ENCODE measurements at regions not wholly inside any gene's neighbourhood (a gene's known extent, or its start where the extent isn't known, plus 50 kb on each side); places are given as distances from the start of the nearest gene placed in this dataset.

DNA sequence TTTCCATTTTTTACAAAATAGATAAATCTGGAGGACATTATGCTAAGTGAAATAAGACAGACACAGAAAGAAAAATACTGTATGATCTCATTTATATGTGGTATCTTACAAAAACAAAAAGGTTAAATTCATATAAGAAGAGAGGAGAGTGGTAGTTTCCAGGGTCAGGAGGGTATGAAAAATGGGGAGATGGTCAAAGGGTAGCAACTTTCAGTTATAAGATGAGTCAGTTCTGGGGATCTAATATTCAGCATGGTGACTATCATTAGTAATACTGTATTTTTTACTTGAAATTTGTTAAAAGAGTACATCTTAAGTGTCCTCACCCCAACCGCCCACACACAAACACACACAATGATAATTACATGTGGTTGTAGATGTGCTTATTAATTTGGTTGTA is 1250.1 kb downstream of the SORCS1 start:
- TF ChIP-seq CEBPB (IDR thresholded peaks at IDR 0.05; ENCODE audit: low read depth, low read length) (no peak), POLR2A (IDR thresholded peaks at IDR 0.05; ENCODE audit: low read depth, low read length) (no peak), CHD1 (IDR thresholded peaks at IDR 0.05; ENCODE audit: low read depth, low read length) (no peak), MAFK (IDR thresholded peaks at IDR 0.05; ENCODE audit: low read depth, low read length) (no peak), SMC3 (IDR thresholded peaks at IDR 0.05; ENCODE audit: low read depth, low read length) (no peak), RFX5 (IDR thresholded peaks at IDR 0.05; ENCODE audit: low read depth, low read length) (no peak), NFE2L2 (IDR thresholded peaks at IDR 0.05; ENCODE audit: low read depth, low read length) (no peak), BHLHE40 (IDR thresholded peaks at IDR 0.05; ENCODE audit: low read depth, low read length) (no peak), RAD21 (IDR thresholded peaks at IDR 0.05; ENCODE audit: low read length) (no peak)
- TF ChIP-seq, protein P1, sequence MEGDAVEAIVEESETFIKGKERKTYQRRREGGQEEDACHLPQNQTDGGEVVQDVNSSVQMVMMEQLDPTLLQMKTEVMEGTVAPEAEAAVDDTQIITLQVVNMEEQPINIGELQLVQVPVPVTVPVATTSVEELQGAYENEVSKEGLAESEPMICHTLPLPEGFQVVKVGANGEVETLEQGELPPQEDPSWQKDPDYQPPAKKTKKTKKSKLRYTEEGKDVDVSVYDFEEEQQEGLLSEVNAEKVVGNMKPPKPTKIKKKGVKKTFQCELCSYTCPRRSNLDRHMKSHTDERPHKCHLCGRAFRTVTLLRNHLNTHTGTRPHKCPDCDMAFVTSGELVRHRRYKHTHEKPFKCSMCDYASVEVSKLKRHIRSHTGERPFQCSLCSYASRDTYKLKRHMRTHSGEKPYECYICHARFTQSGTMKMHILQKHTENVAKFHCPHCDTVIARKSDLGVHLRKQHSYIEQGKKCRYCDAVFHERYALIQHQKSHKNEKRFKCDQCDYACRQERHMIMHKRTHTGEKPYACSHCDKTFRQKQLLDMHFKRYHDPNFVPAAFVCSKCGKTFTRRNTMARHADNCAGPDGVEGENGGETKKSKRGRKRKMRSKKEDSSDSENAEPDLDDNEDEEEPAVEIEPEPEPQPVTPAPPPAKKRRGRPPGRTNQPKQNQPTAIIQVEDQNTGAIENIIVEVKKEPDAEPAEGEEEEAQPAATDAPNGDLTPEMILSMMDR (conservative IDR thresholded peaks at IDR 0.05; ENCODE audit: low read depth, low read length) = no peak
- TF ChIP-seq, protein P2, sequence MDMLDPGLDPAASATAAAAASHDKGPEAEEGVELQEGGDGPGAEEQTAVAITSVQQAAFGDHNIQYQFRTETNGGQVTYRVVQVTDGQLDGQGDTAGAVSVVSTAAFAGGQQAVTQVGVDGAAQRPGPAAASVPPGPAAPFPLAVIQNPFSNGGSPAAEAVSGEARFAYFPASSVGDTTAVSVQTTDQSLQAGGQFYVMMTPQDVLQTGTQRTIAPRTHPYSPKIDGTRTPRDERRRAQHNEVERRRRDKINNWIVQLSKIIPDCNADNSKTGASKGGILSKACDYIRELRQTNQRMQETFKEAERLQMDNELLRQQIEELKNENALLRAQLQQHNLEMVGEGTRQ (IDR thresholded peaks at IDR 0.05; ENCODE audit: low read depth, low read length) = no peak
